WTC11 (cell line): ENCODE measurements at regions not wholly inside any gene's neighbourhood (a gene's known extent, or its start where the extent isn't known, plus 50 kb on each side); places are given as distances from the start of the nearest gene placed in this dataset.

Experiments
- ATAC-seq: fragments of 200-7000 bp; cut with Tn5 transposase; 2 replicates; pipeline ENCODE4 v1.10.0; 2021; ENCODE audit warnings: mild to moderate bottlenecking, moderate library complexity
- CTCF ChIA-PET: fragments of 300-600 bp; sonication (Branson Sonifier 250); formaldehyde crosslinking; loops from one replicate; lab custom pipeline; 2021; ENCODE audit warnings: antibody characterized with exemption; lab: Charles Lee
- POLR2A ChIA-PET: fragments of 350-600 bp; sonication (Branson Sonifier 250); formaldehyde crosslinking; loops from one replicate; lab custom pipeline; 2021; ENCODE audit warnings: antibody characterized with exemption; lab: Charles Lee
- DNase-seq: peaks from one replicate; pipeline ENCODE4 v3.0.0; 2021; ENCODE audit warnings: low spot score
- H3K27ac Mint-ChIP-seq: 2 replicates; pipeline ENCODE4 v1.8.0; 2021; ENCODE audit warnings: mixed read lengths
- H3K27me3 Mint-ChIP-seq: 2 replicates; pipeline ENCODE4 v1.8.0; 2021; ENCODE audit warnings: low read depth, mild to moderate bottlenecking, moderate library complexity, mixed read lengths
- H3K36me3 Mint-ChIP-seq: 2 replicates; pipeline ENCODE4 v1.8.0; 2021; ENCODE audit warnings: mixed read lengths
- H3K4me1 Mint-ChIP-seq: 2 replicates; pipeline ENCODE4 v1.8.0; 2022; ENCODE audit warnings: mixed read lengths
- H3K4me3 Mint-ChIP-seq: 2 replicates; pipeline ENCODE4 v1.8.0; 2021; ENCODE audit warnings: mild to moderate bottlenecking, moderate library complexity, mixed read lengths
- H3K9me3 Mint-ChIP-seq: 2 replicates; pipeline ENCODE4 v1.8.0; 2021; ENCODE audit warnings: mixed read lengths
- ATF1 ChIP-seq: sonication (generic); formaldehyde crosslinking; IDR thresholded peaks from 2 replicates; pipeline ENCODE4 v1.8.1; 2023; ENCODE audit warnings: mild to moderate bottlenecking, moderate library complexity, missing genetic modification reagents
- ESRRA ChIP-seq: sonication (generic); formaldehyde crosslinking; IDR thresholded peaks from 2 replicates; pipeline ENCODE4 v1.8.1; 2022; ENCODE audit warnings: mild to moderate bottlenecking, missing genetic modification reagents, borderline replicate concordance
- FOXJ3 ChIP-seq: sonication (generic); formaldehyde crosslinking; IDR thresholded peaks from 2 replicates; pipeline ENCODE4 v1.9.0; 2021; ENCODE audit warnings: missing genetic modification reagents, mild to moderate bottlenecking, borderline replicate concordance
- FOXK1 ChIP-seq: sonication (generic); formaldehyde crosslinking; IDR thresholded peaks from 2 replicates; pipeline ENCODE4 v1.8.0; 2022; ENCODE audit warnings: mild to moderate bottlenecking, moderate library complexity, missing genetic modification reagents
- GTF2I ChIP-seq: fragments of 250-450 bp; sonication (Bioruptor Pico); conservative IDR thresholded peaks from 2 replicates; pipeline ENCODE4 v1.4.0; 2021; ENCODE audit warnings: mild to moderate bottlenecking
- HMGA2 ChIP-seq: fragments of 250-450 bp; sonication (Bioruptor Pico); IDR thresholded peaks from 2 replicates; pipeline ENCODE4 v1.4.0; 2021; ENCODE audit warnings: mild to moderate bottlenecking, moderate library complexity
- IRF2 ChIP-seq: sonication (generic); formaldehyde crosslinking; IDR thresholded peaks from 2 replicates; pipeline ENCODE4 v1.8.0; 2022; ENCODE audit warnings: low read depth, missing genetic modification reagents, borderline replicate concordance
- JAZF1 ChIP-seq: fragments of 250-450 bp; sonication (Bioruptor Pico); IDR thresholded peaks from 2 replicates; pipeline ENCODE4 v1.9.0; 2021; ENCODE audit warnings: moderate library complexity, mild to moderate bottlenecking, inconsistent platforms
- JUN ChIP-seq: sonication (generic); formaldehyde crosslinking; IDR thresholded peaks from 2 replicates; pipeline ENCODE4 v1.8.0; 2023; ENCODE audit warnings: mild to moderate bottlenecking, missing genetic modification reagents
- KAT7 ChIP-seq: sonication (generic); formaldehyde crosslinking; IDR thresholded peaks from 2 replicates; pipeline ENCODE4 v1.8.1; 2023; ENCODE audit warnings: missing genetic modification reagents, mild to moderate bottlenecking, borderline replicate concordance
- NR1H2 ChIP-seq: sonication (generic); formaldehyde crosslinking; IDR thresholded peaks from 2 replicates; pipeline ENCODE4 v1.9.0; 2021; ENCODE audit warnings: mild to moderate bottlenecking, moderate library complexity, missing genetic modification reagents
- OVOL2 ChIP-seq: fragments of 250-450 bp; sonication (Bioruptor Pico); IDR thresholded peaks from 2 replicates; pipeline ENCODE4 v1.9.0; 2021; ENCODE audit warnings: mild to moderate bottlenecking, borderline replicate concordance
- PRRX2 ChIP-seq: fragments of 250-450 bp; sonication (Bioruptor Pico); IDR thresholded peaks from 2 replicates; pipeline ENCODE4 v1.8.0; 2021; ENCODE audit warnings: mild to moderate bottlenecking
- TEAD1 ChIP-seq: sonication (generic); formaldehyde crosslinking; IDR thresholded peaks from 2 replicates; pipeline ENCODE4 v1.8.0; 2022; ENCODE audit warnings: mild to moderate bottlenecking, missing genetic modification reagents
- ZNF232 ChIP-seq: sonication (generic); formaldehyde crosslinking; IDR thresholded peaks from 2 replicates; pipeline ENCODE4 v1.8.0; 2022; ENCODE audit warnings: mild to moderate bottlenecking, missing genetic modification reagents
- ZNF671 ChIP-seq: fragments of 250-450 bp; sonication (Bioruptor Pico); IDR thresholded peaks from 2 replicates; pipeline ENCODE4 v1.8.0; 2021; ENCODE audit warnings: mild to moderate bottlenecking
- TF ChIP-seq, protein P1 (sequence below): sonication (generic); formaldehyde crosslinking; conservative IDR thresholded peaks from 2 replicates; pipeline ENCODE4 v1.8.1; 2022; ENCODE audit warnings: mild to moderate bottlenecking, missing genetic modification reagents
- TF ChIP-seq, protein P2 (sequence below): sonication (generic); formaldehyde crosslinking; IDR thresholded peaks from 2 replicates; pipeline ENCODE4 v1.8.0; 2023; ENCODE audit warnings: mild to moderate bottlenecking, missing genetic modification reagents
- TF ChIP-seq, protein P3 (sequence below): fragments of 250-450 bp; sonication (Bioruptor Pico); IDR thresholded peaks from 2 replicates; pipeline ENCODE4 v1.9.0; 2021; ENCODE audit warnings: mild to moderate bottlenecking
- TF ChIP-seq, protein P4 (sequence below): sonication (generic); formaldehyde crosslinking; IDR thresholded peaks from 2 replicates; pipeline ENCODE4 v1.8.1; 2023; ENCODE audit warnings: mild to moderate bottlenecking, missing genetic modification reagents
- TF ChIP-seq, protein P5 (sequence below): sonication (generic); formaldehyde crosslinking; IDR thresholded peaks from 2 replicates; pipeline ENCODE4 v1.8.1; 2023; ENCODE audit warnings: mild to moderate bottlenecking, missing genetic modification reagents, borderline replicate concordance
- TF ChIP-seq, protein P6 (sequence below): fragments of 250-450 bp; sonication (Bioruptor Pico); IDR thresholded peaks from 2 replicates; pipeline ENCODE4 v2.1.2; 2022; ENCODE audit warnings: mild to moderate bottlenecking, moderate library complexity

DNA sequence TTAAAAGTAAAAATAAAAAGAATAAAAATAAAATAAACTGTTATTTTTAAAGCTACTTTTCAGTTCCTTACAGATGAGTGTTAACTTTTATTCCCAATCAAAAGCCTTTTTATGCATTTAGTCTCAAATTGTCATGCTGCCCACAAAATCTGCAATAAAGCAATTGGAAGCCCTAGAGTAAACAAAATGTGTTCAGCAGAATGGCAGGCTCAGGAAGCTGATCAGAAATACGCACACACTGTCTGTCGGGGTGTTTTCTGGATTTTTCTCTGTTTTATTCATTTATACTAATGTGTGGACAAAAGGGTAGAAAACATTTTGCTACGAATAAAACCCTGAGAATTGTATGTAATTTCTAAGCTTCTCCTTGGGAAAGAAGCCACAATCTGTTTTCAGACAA, 162.8 kb downstream of the RCN1 start:
- H3K36me3 Mint-ChIP-seq = no peaks in the 10 kb centered on the region
- H3K4me1 Mint-ChIP-seq = 0 out of 2 replicates have a peak, but pooled peaks cover 4% of the 10 kb centered on the region
- H3K9me3 Mint-ChIP-seq = no peaks in the 10 kb centered on the region
- TF ChIP-seq FOXJ3 (CRISPR knock-in tag) (no peak), ZNF232 (CRISPR knock-in tag) (no peak), PRRX2 (CRISPR knock-in tag) (no peak), JUN (CRISPR knock-in tag) (no peak), JAZF1 (CRISPR knock-in tag) (no peak), OVOL2 (CRISPR knock-in tag) (no peak), ESRRA (no peak), NR1H2 (no peak)
- TF ChIP-seq, protein P1, sequence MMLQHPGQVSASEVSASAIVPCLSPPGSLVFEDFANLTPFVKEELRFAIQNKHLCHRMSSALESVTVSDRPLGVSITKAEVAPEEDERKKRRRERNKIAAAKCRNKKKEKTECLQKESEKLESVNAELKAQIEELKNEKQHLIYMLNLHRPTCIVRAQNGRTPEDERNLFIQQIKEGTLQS (CRISPR knock-in tag) = no peak
- TF ChIP-seq, protein P2, sequence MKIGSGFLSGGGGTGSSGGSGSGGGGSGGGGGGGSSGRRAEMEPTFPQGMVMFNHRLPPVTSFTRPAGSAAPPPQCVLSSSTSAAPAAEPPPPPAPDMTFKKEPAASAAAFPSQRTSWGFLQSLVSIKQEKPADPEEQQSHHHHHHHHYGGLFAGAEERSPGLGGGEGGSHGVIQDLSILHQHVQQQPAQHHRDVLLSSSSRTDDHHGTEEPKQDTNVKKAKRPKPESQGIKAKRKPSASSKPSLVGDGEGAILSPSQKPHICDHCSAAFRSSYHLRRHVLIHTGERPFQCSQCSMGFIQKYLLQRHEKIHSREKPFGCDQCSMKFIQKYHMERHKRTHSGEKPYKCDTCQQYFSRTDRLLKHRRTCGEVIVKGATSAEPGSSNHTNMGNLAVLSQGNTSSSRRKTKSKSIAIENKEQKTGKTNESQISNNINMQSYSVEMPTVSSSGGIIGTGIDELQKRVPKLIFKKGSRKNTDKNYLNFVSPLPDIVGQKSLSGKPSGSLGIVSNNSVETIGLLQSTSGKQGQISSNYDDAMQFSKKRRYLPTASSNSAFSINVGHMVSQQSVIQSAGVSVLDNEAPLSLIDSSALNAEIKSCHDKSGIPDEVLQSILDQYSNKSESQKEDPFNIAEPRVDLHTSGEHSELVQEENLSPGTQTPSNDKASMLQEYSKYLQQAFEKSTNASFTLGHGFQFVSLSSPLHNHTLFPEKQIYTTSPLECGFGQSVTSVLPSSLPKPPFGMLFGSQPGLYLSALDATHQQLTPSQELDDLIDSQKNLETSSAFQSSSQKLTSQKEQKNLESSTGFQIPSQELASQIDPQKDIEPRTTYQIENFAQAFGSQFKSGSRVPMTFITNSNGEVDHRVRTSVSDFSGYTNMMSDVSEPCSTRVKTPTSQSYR (CRISPR knock-in tag) = no peak
- TF ChIP-seq, protein P3, sequence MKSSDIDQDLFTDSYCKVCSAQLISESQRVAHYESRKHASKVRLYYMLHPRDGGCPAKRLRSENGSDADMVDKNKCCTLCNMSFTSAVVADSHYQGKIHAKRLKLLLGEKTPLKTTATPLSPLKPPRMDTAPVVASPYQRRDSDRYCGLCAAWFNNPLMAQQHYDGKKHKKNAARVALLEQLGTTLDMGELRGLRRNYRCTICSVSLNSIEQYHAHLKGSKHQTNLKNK (CRISPR knock-in tag) = no peak
- TF ChIP-seq, protein P4, sequence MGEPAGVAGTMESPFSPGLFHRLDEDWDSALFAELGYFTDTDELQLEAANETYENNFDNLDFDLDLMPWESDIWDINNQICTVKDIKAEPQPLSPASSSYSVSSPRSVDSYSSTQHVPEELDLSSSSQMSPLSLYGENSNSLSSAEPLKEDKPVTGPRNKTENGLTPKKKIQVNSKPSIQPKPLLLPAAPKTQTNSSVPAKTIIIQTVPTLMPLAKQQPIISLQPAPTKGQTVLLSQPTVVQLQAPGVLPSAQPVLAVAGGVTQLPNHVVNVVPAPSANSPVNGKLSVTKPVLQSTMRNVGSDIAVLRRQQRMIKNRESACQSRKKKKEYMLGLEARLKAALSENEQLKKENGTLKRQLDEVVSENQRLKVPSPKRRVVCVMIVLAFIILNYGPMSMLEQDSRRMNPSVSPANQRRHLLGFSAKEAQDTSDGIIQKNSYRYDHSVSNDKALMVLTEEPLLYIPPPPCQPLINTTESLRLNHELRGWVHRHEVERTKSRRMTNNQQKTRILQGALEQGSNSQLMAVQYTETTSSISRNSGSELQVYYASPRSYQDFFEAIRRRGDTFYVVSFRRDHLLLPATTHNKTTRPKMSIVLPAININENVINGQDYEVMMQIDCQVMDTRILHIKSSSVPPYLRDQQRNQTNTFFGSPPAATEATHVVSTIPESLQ (CRISPR knock-in tag) = no peak
- peaks cover 3% of the 10 kb centered on the region; the same call in 1 of the 2 replicates for H3K27me3 Mint-ChIP-seq
- H3K27ac Mint-ChIP-seq = no peak overlapping the region
- CTCF ChIA-PET = interaction anchor here (0.7 to 1.2 kb wide), 3 partner anchors 22 to 989 kb away, joined by 3 to 6 read pairs (median 4); no protein-coding TSS in a partner anchor
- DNase-seq (no peak), ATAC-seq (no peak)
- H3K4me3 Mint-ChIP-seq = no peak overlapping the region
- POLR2A ChIA-PET = interaction anchor here (0.6 kb wide), 1 partner anchor 93 kb away, joined by 3 read pairs; no protein-coding TSS in a partner anchor

DNA sequence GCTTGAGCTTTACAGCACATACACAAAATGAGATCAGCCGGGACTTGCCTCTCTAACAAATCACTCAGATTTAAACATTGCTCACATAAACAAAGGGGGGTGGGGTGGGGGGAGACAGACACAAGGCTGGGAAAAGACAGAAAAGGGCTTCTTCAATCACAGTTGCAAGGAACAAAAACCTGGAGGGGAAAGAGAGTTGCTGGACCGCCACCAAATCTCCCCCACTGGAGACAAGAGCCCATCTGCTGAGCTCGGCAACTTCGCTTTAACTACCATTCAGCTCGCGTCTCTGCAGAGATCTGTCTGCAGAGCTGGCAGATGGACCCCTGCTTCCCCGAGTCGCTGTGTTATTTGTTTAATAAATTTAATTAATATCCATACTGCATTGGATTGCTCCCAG, 165.0 kb downstream of the RCN1 start:
- Mint-ChIP-seq H3K36me3 (no peaks in the 10 kb centered on the region), H3K4me3 (no peak overlapping the region), H3K4me1 (0 out of 2 replicates have a peak, but pooled peaks cover 4% of the 10 kb centered on the region), H3K27ac (no peak overlapping the region), H3K27me3 (peaks cover 3% of the 10 kb centered on the region; the same call in 1 of the 2 replicates), H3K9me3 (peaks cover 2% of the 10 kb centered on the region)
- CTCF ChIA-PET = interaction anchor here (0.5 to 1.2 kb wide), 3 partner anchors 33 to 404 kb away, joined by 3 to 4 read pairs (median 3); no protein-coding TSS in a partner anchor
- ATAC-seq (no peak), DNase-seq (no peak)
- POLR2A ChIA-PET = no interaction called here
- TF ChIP-seq JUN (CRISPR knock-in tag) (no peak), HMGA2 (CRISPR knock-in tag) (no peak), GTF2I (CRISPR knock-in tag) (no peak), FOXK1 (CRISPR knock-in tag) (no peak), TEAD1 (CRISPR knock-in tag) (no peak), IRF2 (CRISPR knock-in tag) (no peak), KAT7 (no peak), ATF1 (CRISPR knock-in tag) (no peak), ZNF671 (CRISPR knock-in tag) (no peak), OVOL2 (CRISPR knock-in tag) (no peak)
- TF ChIP-seq, protein P5, sequence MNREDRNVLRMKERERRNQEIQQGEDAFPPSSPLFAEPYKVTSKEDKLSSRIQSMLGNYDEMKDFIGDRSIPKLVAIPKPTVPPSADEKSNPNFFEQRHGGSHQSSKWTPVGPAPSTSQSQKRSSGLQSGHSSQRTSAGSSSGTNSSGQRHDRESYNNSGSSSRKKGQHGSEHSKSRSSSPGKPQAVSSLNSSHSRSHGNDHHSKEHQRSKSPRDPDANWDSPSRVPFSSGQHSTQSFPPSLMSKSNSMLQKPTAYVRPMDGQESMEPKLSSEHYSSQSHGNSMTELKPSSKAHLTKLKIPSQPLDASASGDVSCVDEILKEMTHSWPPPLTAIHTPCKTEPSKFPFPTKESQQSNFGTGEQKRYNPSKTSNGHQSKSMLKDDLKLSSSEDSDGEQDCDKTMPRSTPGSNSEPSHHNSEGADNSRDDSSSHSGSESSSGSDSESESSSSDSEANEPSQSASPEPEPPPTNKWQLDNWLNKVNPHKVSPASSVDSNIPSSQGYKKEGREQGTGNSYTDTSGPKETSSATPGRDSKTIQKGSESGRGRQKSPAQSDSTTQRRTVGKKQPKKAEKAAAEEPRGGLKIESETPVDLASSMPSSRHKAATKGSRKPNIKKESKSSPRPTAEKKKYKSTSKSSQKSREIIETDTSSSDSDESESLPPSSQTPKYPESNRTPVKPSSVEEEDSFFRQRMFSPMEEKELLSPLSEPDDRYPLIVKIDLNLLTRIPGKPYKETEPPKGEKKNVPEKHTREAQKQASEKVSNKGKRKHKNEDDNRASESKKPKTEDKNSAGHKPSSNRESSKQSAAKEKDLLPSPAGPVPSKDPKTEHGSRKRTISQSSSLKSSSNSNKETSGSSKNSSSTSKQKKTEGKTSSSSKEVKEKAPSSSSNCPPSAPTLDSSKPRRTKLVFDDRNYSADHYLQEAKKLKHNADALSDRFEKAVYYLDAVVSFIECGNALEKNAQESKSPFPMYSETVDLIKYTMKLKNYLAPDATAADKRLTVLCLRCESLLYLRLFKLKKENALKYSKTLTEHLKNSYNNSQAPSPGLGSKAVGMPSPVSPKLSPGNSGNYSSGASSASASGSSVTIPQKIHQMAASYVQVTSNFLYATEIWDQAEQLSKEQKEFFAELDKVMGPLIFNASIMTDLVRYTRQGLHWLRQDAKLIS (CRISPR knock-in tag) = no peak
- TF ChIP-seq, protein P6, sequence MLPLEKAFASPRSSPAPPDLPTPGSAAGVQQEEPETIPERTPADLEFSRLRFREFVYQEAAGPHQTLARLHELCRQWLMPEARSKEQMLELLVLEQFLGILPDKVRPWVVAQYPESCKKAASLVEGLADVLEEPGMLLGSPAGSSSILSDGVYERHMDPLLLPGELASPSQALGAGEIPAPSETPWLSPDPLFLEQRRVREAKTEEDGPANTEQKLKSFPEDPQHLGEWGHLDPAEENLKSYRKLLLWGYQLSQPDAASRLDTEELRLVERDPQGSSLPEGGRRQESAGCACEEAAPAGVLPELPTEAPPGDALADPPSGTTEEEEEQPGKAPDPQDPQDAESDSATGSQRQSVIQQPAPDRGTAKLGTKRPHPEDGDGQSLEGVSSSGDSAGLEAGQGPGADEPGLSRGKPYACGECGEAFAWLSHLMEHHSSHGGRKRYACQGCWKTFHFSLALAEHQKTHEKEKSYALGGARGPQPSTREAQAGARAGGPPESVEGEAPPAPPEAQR = no peak
- TF ChIP-seq, protein P2 (CRISPR knock-in tag) = no peak
